NOMO-1 treated with DMSO at 0.1 percent for 48 hours (cell line): ENCODE measurements at regions not wholly inside any gene's neighbourhood (a gene's known extent, or its start where the extent isn't known, plus 50 kb on each side); places are given as distances from the start of the nearest gene placed in this dataset.
"Not testable (repeated sequence)": the region's sequence is repeated elsewhere in the genome, so short reads cannot be mapped to it uniquely, and the experiment has no call there.

Experiments
- DNase-seq: peaks from one replicate; lab custom pipeline; 2025; ENCODE audit not compliant: unreplicated experiment; lab: John Stamatoyannopoulos, UW

GRCh38 chr12:131637986-131638385 is 72.9 kb upstream of the SFSWAP start:
- no peak for DNase-seq

DNA sequence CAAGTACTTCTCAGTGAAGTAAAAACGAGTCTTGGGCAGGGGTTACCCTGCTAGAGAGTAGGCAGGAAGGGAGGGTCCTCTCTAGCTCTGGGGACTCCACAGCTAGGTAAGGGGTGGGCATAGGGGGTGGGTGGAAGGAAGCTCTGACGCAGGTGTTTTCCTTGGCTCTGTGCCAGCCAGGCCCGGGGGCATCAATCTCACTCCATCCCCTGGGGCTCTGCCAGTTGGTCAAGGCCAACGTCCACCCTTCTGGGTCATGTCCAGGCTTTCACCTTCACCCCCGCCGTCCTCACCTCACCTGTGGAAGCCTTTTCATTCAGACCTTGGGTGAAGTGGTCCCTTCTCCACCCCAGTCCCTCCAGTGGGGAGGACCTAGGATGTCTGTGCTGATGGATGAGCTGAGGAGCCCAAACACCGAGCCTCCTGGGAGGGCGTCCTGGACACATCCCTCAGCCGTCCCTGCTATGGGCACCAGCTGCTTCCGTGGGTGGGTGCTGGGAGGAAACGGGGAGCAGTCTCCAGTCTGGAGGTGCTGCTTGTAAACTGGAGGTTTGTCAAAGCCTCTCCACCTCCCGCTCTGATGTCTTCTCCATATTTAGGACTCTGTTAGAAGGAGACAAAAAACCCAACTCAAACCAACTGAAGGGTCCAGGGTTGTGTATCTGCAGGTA is 71.5 kb upstream of the SFSWAP start:
- DNase-seq: no peak

- no peak for DNase-seq
Observed at GRCh38 chr12:131640525-131640924, 70.4 kb upstream of the SFSWAP start.

GRCh38 chr12:131641315-131641714 is 69.6 kb upstream of the SFSWAP start:
- DNase-seq: no peak

- no peak for DNase-seq
Observed at GRCh38 chr12:131642101-131642540, 68.8 kb upstream of the SFSWAP start.

DNA sequence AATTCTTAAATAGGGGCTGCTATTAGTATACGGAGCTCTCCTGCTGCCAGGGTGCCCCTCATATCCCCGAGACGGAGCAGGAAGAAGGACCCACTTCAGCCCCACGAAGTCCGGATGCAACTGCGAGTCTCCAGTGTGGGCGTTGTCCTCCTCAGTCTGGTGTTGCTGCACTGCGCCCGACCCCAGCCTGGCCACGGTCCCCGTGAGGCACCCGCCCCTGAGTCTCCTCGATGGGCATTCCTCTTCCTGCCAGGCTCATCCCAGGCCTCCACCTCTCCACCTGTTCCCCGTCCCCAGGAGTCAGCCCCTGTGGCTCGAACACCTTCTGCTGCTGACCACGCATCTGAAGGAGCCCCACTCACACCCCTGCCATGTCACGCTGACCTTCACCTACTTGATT is 68.1 kb upstream of the SFSWAP start:
- DNase-seq: no peak

- DNase-seq: no peak
Observed at GRCh38 chr12:131643631-131644452, 67.0 kb upstream of the SFSWAP start.

DNA sequence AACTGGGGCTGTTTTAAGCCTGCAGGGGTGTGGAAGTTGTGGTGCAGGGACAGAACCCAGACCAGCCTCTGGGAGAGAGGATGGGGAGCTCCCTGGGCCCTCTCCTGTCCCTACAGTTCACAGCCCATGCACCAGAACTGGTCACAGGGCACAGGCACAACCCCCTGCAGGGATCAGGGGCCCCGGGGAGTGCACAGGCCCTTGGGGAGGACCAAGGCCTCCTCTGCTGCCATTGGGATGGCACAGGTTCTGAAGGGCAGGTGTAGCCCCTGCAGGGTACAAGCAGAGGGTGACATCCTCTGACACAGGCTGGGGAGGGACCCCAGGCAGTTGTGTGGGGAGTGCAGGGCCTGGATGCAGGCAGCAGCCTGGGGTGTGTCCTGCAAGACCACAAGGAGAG is 66.4 kb upstream of the SFSWAP start:
- no peak for DNase-seq

DNA sequence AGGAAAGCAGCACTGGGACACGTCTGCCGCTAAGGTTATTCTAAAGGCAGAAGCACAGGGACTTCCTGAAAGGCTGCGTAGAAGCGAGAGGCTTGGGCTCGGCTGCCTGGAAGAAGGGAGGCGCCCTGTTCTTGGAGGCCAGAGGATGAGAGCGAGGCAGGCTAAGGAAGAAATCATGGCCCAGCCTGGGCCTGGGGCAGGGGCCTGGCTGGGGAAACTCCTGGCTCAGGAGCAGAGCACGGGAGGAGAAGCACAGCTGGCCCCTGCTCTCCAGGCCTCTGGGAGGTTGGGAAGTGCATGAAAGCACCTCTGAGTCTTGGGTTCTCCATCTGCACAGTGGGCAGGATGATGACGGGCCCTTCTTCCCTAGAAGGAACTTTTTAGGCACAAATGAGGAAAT is 66.0 kb upstream of the SFSWAP start:
- DNase-seq: not testable (repeated sequence)

DNA sequence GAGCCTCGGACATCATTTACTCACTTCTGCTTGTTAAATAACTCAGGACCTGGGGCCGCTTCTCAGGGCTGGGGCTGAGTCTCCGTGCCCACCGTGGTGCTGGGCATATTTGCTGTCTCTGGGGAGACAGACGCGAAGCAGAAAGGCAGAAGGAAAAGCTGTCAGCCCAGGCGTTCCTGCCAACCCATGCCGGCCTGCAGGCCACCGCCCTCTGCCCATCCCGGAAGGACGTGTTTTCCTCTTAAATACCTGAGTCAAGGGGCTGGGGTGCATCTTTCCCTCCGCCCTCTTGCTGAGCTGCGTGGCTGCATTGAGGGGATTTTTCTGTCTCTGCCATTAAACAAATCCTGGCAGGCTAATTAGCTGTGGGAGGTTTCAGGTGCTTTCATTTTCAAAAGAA is 65.3 kb upstream of the SFSWAP start:
- DNase-seq: not testable (repeated sequence)

DNA sequence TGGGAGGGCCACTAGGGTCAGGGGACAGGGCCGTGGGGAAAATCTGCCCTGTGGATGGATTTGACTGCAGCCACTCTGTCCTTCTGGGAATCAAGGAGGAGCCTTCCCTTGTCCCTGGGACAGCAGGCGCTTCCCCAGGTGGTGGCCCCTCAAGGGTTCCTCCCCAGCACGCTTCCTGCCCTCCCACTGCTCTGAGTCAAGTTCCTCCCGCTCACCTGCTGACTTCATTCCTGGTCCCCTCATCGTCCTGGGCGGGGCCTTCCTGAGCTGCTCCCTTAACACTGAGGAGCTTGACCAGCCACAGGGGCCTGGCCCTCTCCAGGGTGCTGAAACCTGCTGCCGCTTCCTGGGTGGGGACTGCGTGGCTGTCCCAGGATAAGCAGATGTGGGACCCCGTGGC is 64.4 kb upstream of the SFSWAP start:
- DNase-seq: not testable (repeated sequence)

DNA sequence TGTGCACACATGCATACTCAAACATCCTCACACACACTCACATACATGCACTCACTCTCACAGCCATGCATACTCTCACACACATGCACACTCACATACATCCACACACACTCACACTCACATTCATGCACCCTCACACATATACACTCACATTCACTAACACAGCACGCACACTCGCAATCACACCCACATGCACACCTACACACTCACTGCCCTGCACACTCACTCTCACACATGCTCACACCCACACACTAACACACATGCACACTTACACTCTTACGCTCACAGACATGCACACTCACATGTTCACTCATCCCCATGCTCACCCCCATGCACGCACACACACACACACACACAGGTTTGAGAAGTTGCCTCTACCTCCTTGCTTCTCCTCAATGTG is 63.2 kb upstream of the SFSWAP start:
- no peak for DNase-seq

- DNase-seq: not testable (repeated sequence)
Observed at GRCh38 chr12:131655469-131656174, 55.3 kb upstream of the SFSWAP start.

DNA sequence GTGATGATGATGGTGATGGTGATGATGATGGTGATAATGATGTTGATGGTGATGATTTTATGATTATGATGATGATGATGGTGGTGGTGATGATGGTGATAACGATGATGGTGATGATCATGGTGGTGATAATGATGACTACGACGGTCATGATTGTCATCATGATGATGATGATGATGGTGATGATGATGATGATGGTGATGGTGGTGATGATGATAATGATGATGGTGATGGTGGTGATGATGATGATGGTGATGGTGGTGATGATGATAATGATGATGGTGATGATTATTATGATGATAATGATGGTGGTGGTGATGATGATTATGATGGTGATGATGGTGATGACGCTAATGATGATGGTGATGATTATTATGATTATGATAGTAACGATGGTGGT is 54.1 kb upstream of the SFSWAP start:
- not testable (repeated sequence) for DNase-seq

GRCh38 chr12:131658605-131659004 is 52.3 kb upstream of the SFSWAP start:
- DNase-seq: not testable (repeated sequence)

DNA sequence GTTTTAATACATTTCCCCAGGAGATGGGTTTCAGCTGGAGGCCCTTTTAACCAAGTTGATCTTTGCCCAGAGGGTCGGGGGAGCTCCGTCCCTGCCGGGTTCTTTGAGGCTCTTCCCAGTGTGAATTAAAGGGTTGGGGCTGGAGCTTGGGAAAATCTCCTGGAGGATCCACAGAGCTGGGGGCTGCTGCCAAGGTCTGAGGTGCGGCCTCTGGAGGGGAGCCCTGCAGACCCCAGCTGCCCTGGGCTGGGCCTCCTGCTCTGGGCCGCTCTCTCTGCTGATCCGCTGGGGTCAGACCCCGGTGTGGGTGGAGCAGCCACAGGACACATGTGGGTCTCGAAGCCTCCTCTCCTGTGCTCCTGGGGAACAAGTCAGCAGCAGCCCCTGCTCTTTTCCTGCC is 51.4 kb upstream of the SFSWAP start:
- not testable (repeated sequence) for DNase-seq

GRCh38 chr12:131659976-131660375 is 50.9 kb upstream of the SFSWAP start:
- DNase-seq: not testable (repeated sequence)

DNA sequence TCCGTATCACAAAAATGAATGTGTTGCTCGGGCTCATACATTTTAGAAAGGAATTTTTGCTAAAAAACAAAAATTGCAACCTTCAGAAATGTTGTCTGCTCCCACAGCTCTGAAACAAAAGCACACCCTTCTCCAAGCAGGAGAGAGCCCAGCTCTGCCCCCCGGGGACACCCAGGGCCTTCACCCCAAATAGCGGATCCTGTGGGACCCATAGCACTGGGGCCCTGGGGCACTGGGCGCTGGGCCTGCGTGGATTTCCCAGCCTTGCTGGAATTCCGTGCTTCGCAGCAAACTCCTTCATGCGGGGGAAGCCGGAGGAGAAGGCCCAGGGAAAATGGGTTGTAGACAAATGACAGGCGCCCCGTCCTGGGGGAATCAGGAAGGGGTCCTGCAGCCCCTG is 50.5 kb upstream of the SFSWAP start:
- not testable (repeated sequence) for DNase-seq
